ENCODE measurements at regions not wholly inside any gene's neighbourhood (a gene's known extent, or its start where the extent isn't known, plus 50 kb on each side); places are given as distances from the start of the nearest gene placed in this dataset.

GRCh38 chr7:51367614-51367968 is 51.0 kb upstream of the COBL start:
- Histone ChIP-seq H3K9ac (replicated peaks in 1 of 4; ENCODE audit: extremely low read depth in 1 of 4, low read depth in 3 of 4, low read length in 3 of 4) (no peak overlapping the region), H3K4me2 (ENCODE audit: insufficient read depth in 1 of 2, low read depth in 2 of 2, low read length in 2 of 2) (no peak overlapping the region), H3K23ac (ENCODE audit: insufficient read length) (no peak overlapping the region), H3K9me3 (ENCODE audit: insufficient read depth in 2 of 2, low read depth in 1 of 2, low read length in 1 of 2) (no peaks in the 10 kb centered on the region), H3K4ac (replicated peaks; ENCODE audit: insufficient read length, low read depth, low read length) (no peak overlapping the region), H3K4me3 (ENCODE audit: extremely low read depth in 1 of 4, insufficient read depth in 2 of 4, low read depth in 3 of 4, low read length in 4 of 4) (no peak overlapping the region), H2AFZ (ENCODE audit: low read length) (no peak overlapping the region), H4K91ac (replicated peaks; ENCODE audit: insufficient read length, low read length) (no peak overlapping the region), H3K4me1 (replicated peaks in 1 of 4; ENCODE audit: control insufficient read depth in 3 of 4, insufficient read depth in 4 of 4, low read length in 3 of 4) (peaks cover 7 to 15% (median 10%) of the 10 kb centered on the region in 4 experiments), H2AK5ac (ENCODE audit: low read depth, low read length) (no peak overlapping the region), H4K20me1 (replicated peaks in 1 of 2; ENCODE audit: control insufficient read depth in 1 of 2, insufficient read depth in 2 of 2, low read length in 2 of 2) (peaks cover 0 to under 1% of the 10 kb centered on the region in 2 experiments), H3K56ac (replicated peaks; ENCODE audit: insufficient read length, low read depth, low read length) (no peak overlapping the region), H3K79me2 (ENCODE audit: control insufficient read depth in 1 of 2, insufficient read depth in 2 of 2, low read length in 2 of 2) (no peaks in the 10 kb centered on the region), H3K27ac (ENCODE audit: low read depth, low read length) (no peak overlapping the region), H3K23me2 (ENCODE audit: low read depth, low read length) (peaks cover 2% of the 10 kb centered on the region; the same call in 1 of the 2 replicates), H4K8ac (ENCODE audit: extremely low read depth, insufficient read depth, low read length) (no peak overlapping the region), H3K18ac (ENCODE audit: extremely low read depth, low read length) (no peak overlapping the region), H2BK12ac (ENCODE audit: low read depth, low read length) (0 out of 2 replicates have a peak overlapping the region, but pooled peaks have one; percentile 39), H2BK15ac (ENCODE audit: low read length) (peak overlapping the region; percentile 48; the same call in 1 of the 2 replicates), H3K79me1 (ENCODE audit: low read depth, low read length) (peaks cover 5% of the 10 kb centered on the region; the same call in 1 of the 2 replicates), H2BK120ac (replicated peaks; ENCODE audit: low read depth, low read length) (no peak overlapping the region), H4K5ac (ENCODE audit: insufficient read length, low read depth, low read length) (no peak overlapping the region), H3K14ac (ENCODE audit: insufficient read length) (no peak overlapping the region), H3K36me3 (ENCODE audit: control insufficient read depth in 2 of 4, insufficient read depth in 4 of 4, low read length in 3 of 4) (no peaks in the 10 kb centered on the region), H3K27me3 (replicated peaks in 1 of 4; ENCODE audit: control insufficient read depth in 3 of 4, extremely low read depth in 1 of 4, insufficient read depth in 3 of 4, low read length in 3 of 4) (no peaks in the 10 kb centered on the region), H2BK20ac (ENCODE audit: low read length) (0 out of 2 replicates have a peak overlapping the region, but pooled peaks have one; percentile 43), H2BK5ac (ENCODE audit: low read depth, low read length) (no peak overlapping the region)
- ChIA-PET POLR2A (ENCODE audit: partially characterized antibody) (interaction anchor here (1.1 to 2.6 kb wide), 4 partner anchors 41 to 206 kb away, joined by 3 to 14 read pairs (median 5); no protein-coding TSS in a partner anchor), CTCF (ENCODE audit: partially characterized antibody) (interaction anchor here (0.6 to 15.2 kb wide), 39 partner anchors 9 to 354 kb away, joined by 3 to 352 read pairs (median 7); no protein-coding TSS in a partner anchor)
- FAIRE-seq (no peak), DNase-seq (ENCODE audit: low read depth in 1 of 2, low spot score in 2 of 2) (no peak)
- WGBS, 2 experiments (ENCODE audit: extremely low coverage in 1 of 2, insufficient coverage in 1 of 2, insufficient read length in 1 of 2, insufficient replicate concordance in 2 of 2, low coverage in 1 of 2, low lambda C conversion rate in 2 of 2, missing lambda C conversion rate in 1 of 2): 91% methylated on average over 3 of the region's 3 CpGs; no CpG with 5 or more reads in 1 of the 2 experiments
- TF ChIP-seq CBX8 (IDR thresholded peaks at IDR 0.05; ENCODE audit: borderline replicate concordance, low read depth, low read length) (no peak), SIN3A (conservative IDR thresholded peaks at IDR 0.05 in 1 of 2, IDR thresholded peaks at IDR 0.05 in 1 of 2; ENCODE audit: low read depth in 1 of 2, low read length in 2 of 2) (no peak), BRCA1 (IDR thresholded peaks at IDR 0.05; ENCODE audit: low read depth, low read length) (no peak), CTCF (IDR thresholded peaks at IDR 0.05; ENCODE audit: control extremely low read depth in 1 of 3, insufficient read depth in 1 of 3, low read depth in 1 of 3, low read length in 3 of 3) (no peak), EP300 (IDR thresholded peaks at IDR 0.05; ENCODE audit: borderline replicate concordance in 1 of 2, low read depth in 2 of 2, low read length in 2 of 2) (no peak), ATF2 (IDR thresholded peaks at IDR 0.05; ENCODE audit: low read length) (no peak)

All from H1 (cell line).